ENCODE measurements at regions not wholly inside any gene's neighbourhood (a gene's known extent, or its start where the extent isn't known, plus 50 kb on each side); places are given as distances from the start of the nearest gene placed in this dataset.

DNA sequence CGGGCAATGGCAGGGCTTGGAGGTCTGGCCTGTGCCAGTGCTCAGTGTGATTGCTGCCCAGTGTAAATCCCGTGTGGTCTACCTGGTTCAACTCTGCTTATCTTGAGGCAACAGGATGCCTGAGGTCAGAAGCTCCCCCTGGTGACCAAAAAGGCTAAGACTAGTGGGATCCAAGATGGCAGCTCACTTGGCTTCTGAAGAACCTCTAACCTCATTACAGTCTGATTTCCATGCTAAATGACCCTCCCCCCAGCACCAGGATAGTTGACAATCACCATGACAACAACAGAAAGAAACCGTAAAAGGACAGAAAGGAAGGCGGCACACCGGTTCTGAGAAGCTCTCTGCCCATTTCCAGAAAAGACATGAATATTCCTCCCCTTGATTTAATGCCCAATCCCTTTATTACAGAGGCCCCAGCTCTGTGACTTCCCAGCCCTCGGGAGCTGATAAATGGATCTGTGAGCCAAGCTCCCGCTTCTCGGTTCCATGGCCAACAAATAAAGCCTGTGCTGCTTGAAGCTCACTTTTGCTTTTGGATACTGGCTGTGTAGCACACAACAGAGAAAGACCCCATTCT is 398.4 kb downstream of the CTTN start:
- no peak for TF ChIP-seq SMC3 (IDR thresholded peaks at IDR 0.05; ENCODE audit: low read length)
- TF ChIP-seq ZNF878 (CRISPR knock-in tag; IDR thresholded peaks at IDR 0.05): no peak
- no peak for TF ChIP-seq POLR2A (IDR thresholded peaks at IDR 0.05; ENCODE audit: insufficient read depth in 1 of 2, low read depth in 2 of 2, low read length in 2 of 2)
- TF ChIP-seq, protein P1, sequence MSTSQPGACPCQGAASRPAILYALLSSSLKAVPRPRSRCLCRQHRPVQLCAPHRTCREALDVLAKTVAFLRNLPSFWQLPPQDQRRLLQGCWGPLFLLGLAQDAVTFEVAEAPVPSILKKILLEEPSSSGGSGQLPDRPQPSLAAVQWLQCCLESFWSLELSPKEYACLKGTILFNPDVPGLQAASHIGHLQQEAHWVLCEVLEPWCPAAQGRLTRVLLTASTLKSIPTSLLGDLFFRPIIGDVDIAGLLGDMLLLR (CRISPR knock-in tag; IDR thresholded peaks at IDR 0.05): no peak
- TF ChIP-seq, protein P2, sequence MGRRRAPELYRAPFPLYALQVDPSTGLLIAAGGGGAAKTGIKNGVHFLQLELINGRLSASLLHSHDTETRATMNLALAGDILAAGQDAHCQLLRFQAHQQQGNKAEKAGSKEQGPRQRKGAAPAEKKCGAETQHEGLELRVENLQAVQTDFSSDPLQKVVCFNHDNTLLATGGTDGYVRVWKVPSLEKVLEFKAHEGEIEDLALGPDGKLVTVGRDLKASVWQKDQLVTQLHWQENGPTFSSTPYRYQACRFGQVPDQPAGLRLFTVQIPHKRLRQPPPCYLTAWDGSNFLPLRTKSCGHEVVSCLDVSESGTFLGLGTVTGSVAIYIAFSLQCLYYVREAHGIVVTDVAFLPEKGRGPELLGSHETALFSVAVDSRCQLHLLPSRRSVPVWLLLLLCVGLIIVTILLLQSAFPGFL (CRISPR knock-in tag; IDR thresholded peaks at IDR 0.05): no peak
- TF ChIP-seq ZNF24 (IDR thresholded peaks at IDR 0.05): no peak
- no peak for TF ChIP-seq KAT2B (IDR thresholded peaks at IDR 0.05; ENCODE audit: borderline replicate concordance, low read depth, low read length)
- TF ChIP-seq JUN (CRISPR knock-in tag; IDR thresholded peaks at IDR 0.05): no peak
